Stimulated activated naive CD8-positive, alpha-beta T cell treated with anti-CD3 and anti-CD28 coated beads, Interleukin-15, amount 100 ng/mL, for 72 hours (primary cell): ENCODE measurements at regions not wholly inside any gene's neighbourhood (a gene's known extent, or its start where the extent isn't known, plus 50 kb on each side); places are given as distances from the start of the nearest gene placed in this dataset.
A peak's percentile ranks its signal among the peaks of the same experiment; 100 is the strongest.
"Not testable (repeated sequence)": the region's sequence is repeated elsewhere in the genome, so short reads cannot be mapped to it uniquely, and the experiment has no call there.

Experiments used
- ATAC-seq: fragments of 150-1000 bp; cut with Tn5 transposase; 2 replicates; pipeline ENCODE4 v1.10.0; 2021; ENCODE audit warnings: mild to moderate bottlenecking, moderate library complexity
- DNase-seq, 2 donors: peaks; one replicate each; pipeline ENCODE4 v3.0.0; 2021 to 2022
- H3K27ac Mint-ChIP-seq, 2 donors: one replicate each; pipeline ENCODE4 v1.8.0; 2022; ENCODE audit warnings: mild to moderate bottlenecking in 2 of 2, mixed read lengths in 2 of 2, moderate library complexity in 2 of 2
- H3K27me3 Mint-ChIP-seq: one replicate; pipeline ENCODE4 v1.8.0; 2022; ENCODE audit warnings: mixed read lengths
- H3K4me1 Mint-ChIP-seq: one replicate; pipeline ENCODE4 v1.8.0; 2022; ENCODE audit warnings: mild to moderate bottlenecking, mixed read lengths
- H3K4me3 Mint-ChIP-seq, 2 donors: one replicate each; pipeline ENCODE4 v1.8.0; 2022; ENCODE audit warnings: mild to moderate bottlenecking in 2 of 2, mixed read lengths in 2 of 2, moderate library complexity in 1 of 2
- H3K9me3 Mint-ChIP-seq, 2 donors: one replicate each; pipeline ENCODE4 v1.8.0; 2022; ENCODE audit warnings: mixed read lengths in 2 of 2

- not testable (repeated sequence) for ATAC-seq, H3K27ac Mint-ChIP-seq, H3K27me3 Mint-ChIP-seq, H3K4me1 Mint-ChIP-seq, DNase-seq, H3K4me3 Mint-ChIP-seq, H3K9me3 Mint-ChIP-seq
These were observed 223.7 kb upstream of the ANKRD20A1 start for GRCh38 chr9:67635067-67635466.

GRCh38 chr9:67611900-67612299 lies 246.8 kb upstream of the ANKRD20A1 start:
- H3K4me3 Mint-ChIP-seq, DNase-seq, H3K9me3 Mint-ChIP-seq, H3K4me1 Mint-ChIP-seq, H3K27me3 Mint-ChIP-seq: not testable (repeated sequence)
- peak overlapping the region in 1 of 2 donors; percentile 48 for H3K27ac Mint-ChIP-seq
- peak; percentile 50 for ATAC-seq

- DNase-seq, H3K4me1 Mint-ChIP-seq, H3K9me3 Mint-ChIP-seq, ATAC-seq, H3K27me3 Mint-ChIP-seq, H3K4me3 Mint-ChIP-seq, H3K27ac Mint-ChIP-seq: not testable (repeated sequence)
These were observed 248.9 kb upstream of the ANKRD20A1 start for GRCh38 chr9:67609872-67610271.

- H3K27me3 Mint-ChIP-seq, H3K4me3 Mint-ChIP-seq, H3K27ac Mint-ChIP-seq, ATAC-seq, H3K4me1 Mint-ChIP-seq, DNase-seq, H3K9me3 Mint-ChIP-seq: not testable (repeated sequence)
These were observed 249.3 kb upstream of the ANKRD20A1 start for GRCh38 chr9:67609435-67609834.

- not testable (repeated sequence) for H3K4me1 Mint-ChIP-seq, H3K27me3 Mint-ChIP-seq, H3K9me3 Mint-ChIP-seq, ATAC-seq, H3K27ac Mint-ChIP-seq, DNase-seq, H3K4me3 Mint-ChIP-seq
These were observed 253.6 kb upstream of the ANKRD20A1 start for GRCh38 chr9:67605113-67605512.

- ATAC-seq, H3K27me3 Mint-ChIP-seq, DNase-seq, H3K9me3 Mint-ChIP-seq, H3K4me3 Mint-ChIP-seq, H3K27ac Mint-ChIP-seq, H3K4me1 Mint-ChIP-seq: not testable (repeated sequence)
These were observed 255.1 kb upstream of the ANKRD20A1 start for GRCh38 chr9:67603609-67604008.

GRCh38 chr9:67592424-67592823 lies 266.3 kb upstream of the ANKRD20A1 start:
- H3K4me3 Mint-ChIP-seq, DNase-seq, H3K9me3 Mint-ChIP-seq, H3K27me3 Mint-ChIP-seq, H3K4me1 Mint-ChIP-seq, H3K27ac Mint-ChIP-seq, ATAC-seq: not testable (repeated sequence)

GRCh38 chr9:67555874-67556273 lies 302.9 kb upstream of the ANKRD20A1 start:
- H3K9me3 Mint-ChIP-seq, H3K27me3 Mint-ChIP-seq, H3K4me3 Mint-ChIP-seq, DNase-seq, ATAC-seq, H3K27ac Mint-ChIP-seq, H3K4me1 Mint-ChIP-seq: not testable (repeated sequence)

- ATAC-seq, H3K4me3 Mint-ChIP-seq, H3K27ac Mint-ChIP-seq, H3K4me1 Mint-ChIP-seq, DNase-seq, H3K27me3 Mint-ChIP-seq, H3K9me3 Mint-ChIP-seq: not testable (repeated sequence)
These were observed 308.7 kb upstream of the ANKRD20A1 start for GRCh38 chr9:67550044-67550443.

- ATAC-seq, result not testable (repeated sequence)
These were observed 328.9 kb upstream of the ANKRD20A1 start for GRCh38 chr9:67529834-67530233.

GRCh38 chr9:67516938-67517337 lies 341.8 kb upstream of the ANKRD20A1 start:
- not testable (repeated sequence) for H3K4me1 Mint-ChIP-seq, H3K4me3 Mint-ChIP-seq, H3K27ac Mint-ChIP-seq, H3K9me3 Mint-ChIP-seq, H3K27me3 Mint-ChIP-seq, ATAC-seq, DNase-seq

More at GRCh38 chr9:67529834-67530233, 328.9 kb upstream of the ANKRD20A1 start:
- not testable (repeated sequence) for H3K4me1 Mint-ChIP-seq, DNase-seq, H3K27me3 Mint-ChIP-seq, H3K27ac Mint-ChIP-seq, H3K9me3 Mint-ChIP-seq, H3K4me3 Mint-ChIP-seq

GRCh38 chr9:67514587-67514986 lies 344.1 kb upstream of the ANKRD20A1 start:
- not testable (repeated sequence) for H3K4me1 Mint-ChIP-seq, H3K4me3 Mint-ChIP-seq, H3K27ac Mint-ChIP-seq, ATAC-seq, H3K9me3 Mint-ChIP-seq, DNase-seq, H3K27me3 Mint-ChIP-seq

- not testable (repeated sequence) for ATAC-seq, H3K4me1 Mint-ChIP-seq, H3K27ac Mint-ChIP-seq, DNase-seq, H3K27me3 Mint-ChIP-seq, H3K9me3 Mint-ChIP-seq, H3K4me3 Mint-ChIP-seq
These were observed 354.9 kb upstream of the ANKRD20A1 start for GRCh38 chr9:67503728-67504369.

GRCh38 chr9:67492028-67492427 lies 366.7 kb upstream of the ANKRD20A1 start:
- H3K9me3 Mint-ChIP-seq, ATAC-seq, H3K4me1 Mint-ChIP-seq, DNase-seq, H3K4me3 Mint-ChIP-seq, H3K27ac Mint-ChIP-seq, H3K27me3 Mint-ChIP-seq: not testable (repeated sequence)

GRCh38 chr9:67477465-67477864 lies 381.3 kb upstream of the ANKRD20A1 start:
- H3K4me3 Mint-ChIP-seq, H3K27ac Mint-ChIP-seq, H3K9me3 Mint-ChIP-seq, H3K27me3 Mint-ChIP-seq, H3K4me1 Mint-ChIP-seq, ATAC-seq, DNase-seq: not testable (repeated sequence)

- not testable (repeated sequence) for H3K27me3 Mint-ChIP-seq, ATAC-seq, DNase-seq, H3K9me3 Mint-ChIP-seq, H3K27ac Mint-ChIP-seq, H3K4me1 Mint-ChIP-seq, H3K4me3 Mint-ChIP-seq
These were observed 388.0 kb upstream of the ANKRD20A1 start for GRCh38 chr9:67470739-67471138.

- H3K27me3 Mint-ChIP-seq, H3K27ac Mint-ChIP-seq, ATAC-seq, H3K9me3 Mint-ChIP-seq, H3K4me3 Mint-ChIP-seq, DNase-seq, H3K4me1 Mint-ChIP-seq: not testable (repeated sequence)
These were observed 390.4 kb upstream of the ANKRD20A1 start for GRCh38 chr9:67468326-67468725.
